ENCODE measurements at regions not wholly inside any gene's neighbourhood (a gene's known extent, or its start where the extent isn't known, plus 50 kb on each side); places are given as distances from the start of the nearest gene placed in this dataset.

- H3K36me3 ChIP-seq, result no peaks in the 10 kb centered on the region
- no peaks in the 10 kb centered on the region for H3K9me3 ChIP-seq
- H3K4me3 ChIP-seq, result no peak overlapping the region
- no peak for DNase-seq
- no peaks in the 10 kb centered on the region for H3K27me3 ChIP-seq
Measured at GRCh38 chr4:178463747-178464146, 1021.5 kb upstream of the AGA start.

DNA sequence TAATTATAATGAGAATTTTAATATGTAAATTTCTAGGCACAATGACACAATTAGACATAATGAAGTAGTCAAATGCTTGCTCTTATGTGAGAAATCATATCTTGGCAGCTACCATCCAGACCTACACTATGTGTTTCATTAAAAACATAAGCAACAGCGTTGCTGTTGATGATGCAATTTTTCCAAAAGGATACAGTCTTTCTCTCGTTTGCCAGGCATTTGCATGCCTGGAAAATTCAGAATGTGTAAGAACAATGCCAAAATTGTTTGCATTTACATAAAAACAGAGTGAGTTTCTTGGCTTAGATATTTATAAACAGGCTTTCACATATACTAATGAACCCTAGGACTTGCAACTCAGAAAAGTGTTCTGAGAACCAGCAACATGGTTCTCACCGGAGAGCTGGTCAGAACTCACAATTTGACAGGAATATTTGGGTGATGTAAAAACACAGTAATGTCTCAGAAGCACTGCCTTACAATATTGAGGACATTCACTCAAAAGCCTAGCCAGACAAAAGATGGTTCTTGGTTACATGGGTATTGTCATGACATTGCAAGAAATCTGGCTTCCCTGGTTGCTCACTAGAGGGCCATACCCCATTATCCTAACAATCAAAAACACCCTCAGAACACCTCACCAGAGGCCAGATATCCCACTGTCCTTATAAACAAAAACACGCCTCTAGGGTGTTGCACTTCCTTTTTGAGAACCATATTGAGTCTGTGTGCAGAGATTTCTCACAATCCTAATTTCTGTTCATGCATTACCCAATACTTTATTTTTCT, 1029.0 kb upstream of the AGA start:
- Histone ChIP-seq H3K4me3 (no peak overlapping the region), H3K9me3 (no peaks in the 10 kb centered on the region), H3K36me3 (no peaks in the 10 kb centered on the region), H3K27me3 (no peaks in the 10 kb centered on the region)
- no peak for DNase-seq

DNA sequence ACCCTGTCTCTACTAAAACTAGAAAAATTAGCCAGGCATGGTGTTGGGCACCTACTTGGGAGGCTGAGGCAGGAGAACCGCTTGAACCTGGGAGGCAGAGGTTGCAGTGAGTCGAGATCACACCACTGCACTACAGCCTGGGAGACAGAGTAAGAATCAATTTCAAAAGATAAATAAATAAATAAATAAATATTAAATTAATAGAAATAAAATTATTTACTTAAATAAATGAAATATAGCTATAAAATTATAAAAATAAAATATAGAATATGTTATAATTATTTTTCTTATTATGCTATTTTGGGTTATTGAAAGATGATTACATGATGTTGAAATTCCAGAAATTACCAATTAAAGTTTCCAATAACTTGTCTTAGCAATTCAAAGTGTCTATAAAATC, 1029.8 kb upstream of the AGA start:
- H3K4me3 ChIP-seq, result no peak overlapping the region
- H3K27me3 ChIP-seq, result no peaks in the 10 kb centered on the region
- no peaks in the 10 kb centered on the region for H3K36me3 ChIP-seq
- H3K9me3 ChIP-seq, result no peaks in the 10 kb centered on the region
- DNase-seq, result no peak

- no peak for DNase-seq
- no peak overlapping the region for H3K4me3 ChIP-seq
- no peaks in the 10 kb centered on the region for H3K27me3 ChIP-seq
- H3K9me3 ChIP-seq, result no peaks in the 10 kb centered on the region
- no peaks in the 10 kb centered on the region for H3K36me3 ChIP-seq
Measured at GRCh38 chr4:178480105-178480504, 1037.9 kb upstream of the AGA start.

- Histone ChIP-seq H3K27me3 (no peaks in the 10 kb centered on the region), H3K36me3 (no peaks in the 10 kb centered on the region), H3K9me3 (no peaks in the 10 kb centered on the region), H3K4me3 (no peak overlapping the region)
- no peak for DNase-seq
Measured at GRCh38 chr4:178480881-178481280, 1038.6 kb upstream of the AGA start.

GRCh38 chr4:178481564-178481963, 1039.3 kb upstream of the AGA start:
- Histone ChIP-seq H3K9me3 (no peaks in the 10 kb centered on the region), H3K27me3 (no peaks in the 10 kb centered on the region), H3K36me3 (no peaks in the 10 kb centered on the region), H3K4me3 (no peak overlapping the region)
- no peak for DNase-seq

- no peaks in the 10 kb centered on the region for H3K36me3 ChIP-seq
- H3K27me3 ChIP-seq, result no peaks in the 10 kb centered on the region
- no peak for DNase-seq
Measured at GRCh38 chr4:178523038-178523437, 1080.8 kb upstream of the AGA start.

GRCh38 chr4:178535939-178536579, 1093.8 kb upstream of the AGA start:
- Histone ChIP-seq H3K4me3 (no peak overlapping the region), H3K9me3 (no peaks in the 10 kb centered on the region), H3K36me3 (no peaks in the 10 kb centered on the region), H3K27me3 (no peaks in the 10 kb centered on the region)
- no peak for DNase-seq

More at GRCh38 chr4:178523038-178523437, 1080.8 kb upstream of the AGA start:
- H3K4me3 ChIP-seq, result no peak overlapping the region
- no peaks in the 10 kb centered on the region for H3K9me3 ChIP-seq

DNA sequence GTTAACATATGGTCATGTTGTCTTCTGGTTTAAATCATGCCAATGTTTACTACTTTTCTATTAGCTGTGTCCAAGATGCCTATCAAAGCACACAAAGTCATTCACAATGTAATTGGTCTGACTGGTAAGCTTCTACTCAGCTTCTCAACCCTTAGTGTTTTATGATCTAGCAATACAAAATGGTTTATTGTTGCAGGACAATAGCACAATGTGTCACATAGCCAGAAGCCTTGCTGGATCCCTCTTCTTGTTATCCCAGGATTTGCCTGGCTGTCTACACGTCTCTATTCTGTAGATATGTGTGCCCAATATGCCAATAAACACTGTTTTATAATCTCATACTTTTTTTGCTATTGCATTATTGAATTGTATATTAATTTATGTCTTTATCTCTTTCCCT, 1111.0 kb upstream of the AGA start:
- DNase-seq, result no peak
- Histone ChIP-seq H3K27me3 (no peaks in the 10 kb centered on the region), H3K9me3 (no peaks in the 10 kb centered on the region), H3K36me3 (no peaks in the 10 kb centered on the region), H3K4me3 (no peak overlapping the region)

DNA sequence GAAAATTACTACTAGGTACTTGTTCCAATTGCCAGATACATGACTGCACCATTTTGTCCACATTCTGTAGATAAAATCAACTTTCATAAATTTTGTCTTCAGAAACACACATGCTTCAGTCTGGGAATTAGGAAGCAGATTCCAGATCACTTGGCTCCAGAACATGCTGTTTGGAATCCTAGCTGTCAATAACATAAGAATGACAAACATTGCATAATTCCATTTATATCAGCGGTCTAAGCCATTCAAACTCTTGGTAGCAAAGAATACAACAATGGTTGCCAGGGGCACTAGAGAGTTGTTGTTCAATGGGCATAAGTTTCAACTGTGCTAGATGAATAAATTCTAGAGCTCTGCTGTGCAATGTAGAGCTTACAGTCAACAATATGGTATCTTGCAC, 1112.1 kb upstream of the AGA start:
- no peak for DNase-seq
- no peak overlapping the region for H3K4me3 ChIP-seq
- H3K27me3 ChIP-seq, result no peaks in the 10 kb centered on the region
- H3K9me3 ChIP-seq, result no peaks in the 10 kb centered on the region
- H3K36me3 ChIP-seq, result no peaks in the 10 kb centered on the region

GRCh38 chr4:178556796-178557195, 1114.6 kb upstream of the AGA start:
- Histone ChIP-seq H3K27me3 (no peaks in the 10 kb centered on the region), H3K9me3 (no peaks in the 10 kb centered on the region), H3K36me3 (no peaks in the 10 kb centered on the region), H3K4me3 (no peak overlapping the region)
- DNase-seq, result no peak

GRCh38 chr4:178577933-178578332, 1135.7 kb upstream of the AGA start:
- no peak overlapping the region for H3K4me3 ChIP-seq
- no peak for DNase-seq
- no peaks in the 10 kb centered on the region for H3K27me3 ChIP-seq
- no peaks in the 10 kb centered on the region for H3K9me3 ChIP-seq
- no peaks in the 10 kb centered on the region for H3K36me3 ChIP-seq

GRCh38 chr4:178595500-178596138, 1153.4 kb upstream of the AGA start:
- H3K27me3 ChIP-seq, result no peaks in the 10 kb centered on the region
- no peaks in the 10 kb centered on the region for H3K36me3 ChIP-seq
- no peak for DNase-seq
- H3K9me3 ChIP-seq, result no peaks in the 10 kb centered on the region
- no peak overlapping the region for H3K4me3 ChIP-seq

- DNase-seq, result no peak
- no peaks in the 10 kb centered on the region for H3K9me3 ChIP-seq
- no peaks in the 10 kb centered on the region for H3K27me3 ChIP-seq
- H3K4me3 ChIP-seq, result no peak overlapping the region
- H3K36me3 ChIP-seq, result no peaks in the 10 kb centered on the region
Measured at GRCh38 chr4:178598672-178599071, 1156.4 kb upstream of the AGA start.

GRCh38 chr4:178599521-178599920, 1157.3 kb upstream of the AGA start:
- Histone ChIP-seq H3K4me3 (no peak overlapping the region), H3K9me3 (no peaks in the 10 kb centered on the region), H3K27me3 (no peaks in the 10 kb centered on the region), H3K36me3 (no peaks in the 10 kb centered on the region)
- no peak for DNase-seq

DNA sequence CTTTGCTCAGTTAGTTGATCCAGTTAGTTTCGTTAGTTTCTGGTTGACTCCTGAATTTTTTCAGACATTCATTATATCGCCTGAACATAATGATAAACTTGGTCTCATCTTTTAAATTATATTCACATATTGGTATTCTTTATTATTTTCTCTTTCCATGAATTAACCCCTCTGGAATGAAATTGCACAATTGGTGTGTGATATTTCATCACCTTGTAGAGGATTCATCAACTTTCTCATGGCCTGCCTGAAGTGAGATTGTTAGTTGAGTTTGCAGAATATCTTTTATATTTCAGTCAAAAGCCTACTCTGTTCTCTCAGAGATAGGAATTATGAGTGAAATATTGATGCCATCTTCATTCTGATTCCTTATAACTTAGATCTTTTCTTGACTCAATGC, 1160.6 kb upstream of the AGA start:
- Histone ChIP-seq H3K36me3 (no peaks in the 10 kb centered on the region), H3K9me3 (no peaks in the 10 kb centered on the region), H3K4me3 (no peak overlapping the region), H3K27me3 (no peaks in the 10 kb centered on the region)
- DNase-seq, result no peak

GRCh38 chr4:178611062-178611461, 1168.8 kb upstream of the AGA start:
- no peak overlapping the region for H3K4me3 ChIP-seq
- no peaks in the 10 kb centered on the region for H3K36me3 ChIP-seq
- no peaks in the 10 kb centered on the region for H3K9me3 ChIP-seq
- H3K27me3 ChIP-seq, result no peaks in the 10 kb centered on the region
- no peak for DNase-seq

DNA sequence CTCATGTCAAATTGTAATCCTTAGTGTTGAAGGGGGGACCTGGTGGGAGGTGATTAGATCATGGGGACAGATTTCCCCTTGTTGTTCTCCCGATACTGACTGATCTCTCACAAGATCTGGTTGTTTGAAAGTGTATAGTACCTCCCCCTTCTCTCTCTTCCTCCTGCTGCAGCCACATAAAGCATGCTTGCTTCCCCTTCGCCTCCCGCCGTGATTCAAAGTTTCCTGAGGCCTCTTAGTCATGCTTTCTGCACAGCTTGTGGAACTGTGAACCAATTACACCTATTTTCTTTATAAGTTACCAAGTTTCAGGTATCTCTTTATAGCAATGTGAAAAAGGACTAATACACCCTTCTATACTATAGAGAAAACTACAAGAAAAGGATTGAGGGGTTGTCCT, 1170.5 kb upstream of the AGA start:
- Histone ChIP-seq H3K27me3 (no peaks in the 10 kb centered on the region), H3K9me3 (no peaks in the 10 kb centered on the region), H3K4me3 (no peak overlapping the region), H3K36me3 (no peaks in the 10 kb centered on the region)
- no peak for DNase-seq

All from MG63 (cell line).